ENCODE measurements at regions not wholly inside any gene's neighbourhood (a gene's known extent, or its start where the extent isn't known, plus 50 kb on each side); places are given as distances from the start of the nearest gene placed in this dataset.

- BruUV-seq (replicated peaks), result no TSS peak
- DNase-seq (ENCODE audit: low read depth, low spot score) (peak; percentile 33), ATAC-seq (peak; percentile 51; the same call in 1 of the 2 replicates)
- Histone ChIP-seq H3K9me3 (ENCODE audit: control insufficient read depth, insufficient read depth, low read depth, low read length) (peaks cover 5% of the 10 kb centered on the region; the same call in 1 of the 2 replicates), H3K36me3 (ENCODE audit: control insufficient read depth, insufficient read depth, low read length) (no peaks in the 10 kb centered on the region), H3K4me3 (ENCODE audit: low read depth in 2 of 2, low read length in 2 of 2) (no peak overlapping the region), H3K27me3 (ENCODE audit: control insufficient read depth, insufficient read depth, low read length) (no peaks in the 10 kb centered on the region), H3K4me1 (ENCODE audit: control insufficient read depth, insufficient read depth, low read length) (no peaks in the 10 kb centered on the region), H3K27ac (ENCODE audit: low read length) (no peak overlapping the region)
- POLR2A ChIA-PET, result no interaction called here
- in situ Hi-C loops (cut with HindIII; ENCODE audit: low pct_unique_long_range_greater_than_20kb, low sequenced_read_pairs) (no loop called here), intact Hi-C loops (cut with micrococcal nuclease; ENCODE audit: unreplicated experiment) (no loop called here)
- CTCF ChIA-PET, result no interaction called here
- TF ChIP-seq REST (IDR thresholded peaks at IDR 0.05; ENCODE audit: insufficient read depth in 1 of 2, low read depth in 2 of 2, low read length in 1 of 2) (no peak), POLR2AphosphoS5 (IDR thresholded peaks at IDR 0.05; ENCODE audit: low read depth, low read length) (no peak), SIN3A (IDR thresholded peaks at IDR 0.05; ENCODE audit: borderline replicate concordance, insufficient read depth, low read depth, low read length) (no peak)
Observed at GRCh38 chr17:71900621-71901229, 220.1 kb upstream of the SOX9 start.

- Histone ChIP-seq H3K4me1 (ENCODE audit: control insufficient read depth, insufficient read depth, low read length) (no peaks in the 10 kb centered on the region), H3K27me3 (ENCODE audit: control insufficient read depth, insufficient read depth, low read length) (no peaks in the 10 kb centered on the region), H3K4me3 (ENCODE audit: low read depth in 2 of 2, low read length in 2 of 2) (no peak overlapping the region), H3K36me3 (ENCODE audit: control insufficient read depth, insufficient read depth, low read length) (no peaks in the 10 kb centered on the region), H3K9me3 (ENCODE audit: control insufficient read depth, insufficient read depth, low read depth, low read length) (peaks cover 5% of the 10 kb centered on the region; the same call in 1 of the 2 replicates), H3K27ac (ENCODE audit: low read length) (no peak overlapping the region)
- BruUV-seq (replicated peaks), result no TSS peak
- intact Hi-C loops (cut with micrococcal nuclease; ENCODE audit: unreplicated experiment) (no loop called here), in situ Hi-C loops (cut with HindIII; ENCODE audit: low pct_unique_long_range_greater_than_20kb, low sequenced_read_pairs) (no loop called here)
- ChIA-PET CTCF (no interaction called here), POLR2A (no interaction called here)
- no peak for ATAC-seq
- no peak for DNase-seq (ENCODE audit: low read depth, low spot score)
- no peak for TF ChIP-seq CTCF (IDR thresholded peaks at IDR 0.05)
Observed at GRCh38 chr17:71902894-71903506, 217.8 kb upstream of the SOX9 start.

GRCh38 chr17:71905376-71906031 is 215.3 kb upstream of the SOX9 start:
- no TSS peak for BruUV-seq (replicated peaks)
- H3K4me1 ChIP-seq (ENCODE audit: control insufficient read depth, insufficient read depth, low read length), result no peaks in the 10 kb centered on the region
- ATAC-seq, result no peak
- H3K9me3 ChIP-seq (ENCODE audit: control insufficient read depth, insufficient read depth, low read depth, low read length), result no peaks in the 10 kb centered on the region
- no peaks in the 10 kb centered on the region for H3K27me3 ChIP-seq (ENCODE audit: control insufficient read depth, insufficient read depth, low read length)
- CTCF ChIA-PET, result no interaction called here
- no peaks in the 10 kb centered on the region for H3K36me3 ChIP-seq (ENCODE audit: control insufficient read depth, insufficient read depth, low read length)
- no peak for TF ChIP-seq SIN3A (IDR thresholded peaks at IDR 0.05; ENCODE audit: borderline replicate concordance, insufficient read depth, low read depth, low read length)
- TF ChIP-seq TCF7L2 (IDR thresholded peaks at IDR 0.05; ENCODE audit: low read depth, low read length), result no peak
- TF ChIP-seq POLR2AphosphoS5 (IDR thresholded peaks at IDR 0.05; ENCODE audit: low read depth, low read length), result no peak
- TF ChIP-seq CTCF (IDR thresholded peaks at IDR 0.05), result no peak
- TF ChIP-seq REST (IDR thresholded peaks at IDR 0.05; ENCODE audit: insufficient read depth in 1 of 2, low read depth in 2 of 2, low read length in 1 of 2), result no peak
- intact Hi-C loops (cut with micrococcal nuclease; ENCODE audit: unreplicated experiment) (no loop called here), in situ Hi-C loops (cut with HindIII; ENCODE audit: low pct_unique_long_range_greater_than_20kb, low sequenced_read_pairs) (no loop called here)
- H3K27ac ChIP-seq (ENCODE audit: low read length), result no peak overlapping the region
- POLR2A ChIA-PET, result no interaction called here
- H3K4me3 ChIP-seq (ENCODE audit: low read depth in 2 of 2, low read length in 2 of 2), result no peak overlapping the region
- no peak for DNase-seq (ENCODE audit: low read depth, low spot score)

Measured in Panc1 (cell line).